Mucosa of stomach (tissue), 1 donor: ENCODE measurements at regions not wholly inside any gene's neighbourhood (a gene's known extent, or its start where the extent isn't known, plus 50 kb on each side); places are given as distances from the start of the nearest gene placed in this dataset.

ENCODE experiments used
- H3K27me3 ChIP-seq: one replicate; pipeline ENCODE4 v1.7.0; 2013; ENCODE audit warnings: mild to moderate bottlenecking, low read length; ENCODE audit not compliant: control insufficient read depth, insufficient read depth
- H3K36me3 ChIP-seq: one replicate; pipeline ENCODE4 v1.7.0; 2013; ENCODE audit warnings: low read length; ENCODE audit not compliant: control insufficient read depth, insufficient read depth
- H3K4me1 ChIP-seq: one replicate; pipeline ENCODE4 v1.7.0; 2013; ENCODE audit warnings: mild to moderate bottlenecking, low read length; ENCODE audit not compliant: control insufficient read depth, insufficient read depth
- H3K4me3 ChIP-seq: one replicate; pipeline ENCODE4 v1.7.0; 2013; ENCODE audit warnings: low read length
- H3K9ac ChIP-seq: one replicate; pipeline ENCODE4 v1.7.0; 2013; ENCODE audit warnings: mild to moderate bottlenecking, low read length, moderate library complexity
- H3K9me3 ChIP-seq: one replicate; pipeline ENCODE4 v1.7.0; 2013; ENCODE audit warnings: mild to moderate bottlenecking, low read length, moderate library complexity; ENCODE audit not compliant: control insufficient read depth
- donor health status: Pancreatic carcinoma.

DNA sequence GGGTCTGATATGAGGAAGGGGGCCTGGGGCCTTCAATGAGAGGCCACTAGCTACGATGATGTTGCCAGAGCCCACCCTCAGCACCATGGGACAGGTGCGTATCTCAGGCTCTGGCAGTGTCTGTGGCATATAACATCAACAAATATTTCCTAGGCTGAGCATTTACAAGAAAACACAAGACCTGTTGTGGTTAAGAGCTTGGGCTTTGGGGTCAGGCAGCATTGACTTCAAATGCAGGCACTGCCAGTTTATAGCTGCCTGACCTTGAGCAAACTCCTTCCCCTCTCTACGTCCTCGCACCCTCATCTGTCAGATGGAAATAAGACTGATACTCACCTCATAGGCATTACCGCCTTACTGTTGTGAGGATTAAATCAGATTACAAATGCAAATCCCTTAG lies 156.0 kb downstream of the KATNAL1 start:
- H3K9ac ChIP-seq = no peak overlapping the region
- peaks cover 5% of the 10 kb centered on the region for H3K27me3 ChIP-seq
- H3K4me3 ChIP-seq = no peak overlapping the region
- H3K36me3 ChIP-seq = no peaks in the 10 kb centered on the region
- H3K4me1 ChIP-seq = peaks cover 4% of the 10 kb centered on the region
- no peaks in the 10 kb centered on the region for H3K9me3 ChIP-seq

DNA sequence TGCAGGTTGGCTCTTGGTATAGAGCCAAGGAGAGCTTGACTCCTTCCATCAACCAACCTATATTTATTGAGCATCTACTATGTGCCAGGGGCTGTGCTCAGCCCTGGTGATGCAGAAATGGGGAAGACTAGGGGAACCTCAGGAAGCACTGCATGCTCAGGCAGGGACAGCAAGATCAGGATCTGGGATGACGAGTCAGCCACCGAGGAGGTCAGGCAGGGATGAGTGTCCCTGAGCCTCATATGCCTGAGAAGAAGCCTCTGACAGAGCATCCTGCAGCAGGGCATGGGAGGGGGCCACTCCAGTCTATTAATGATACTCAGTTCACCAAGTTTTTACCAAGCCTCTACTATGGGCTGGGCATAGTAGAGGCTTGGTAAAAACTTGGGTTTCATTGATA lies 158.1 kb downstream of the KATNAL1 start:
- Histone ChIP-seq H3K27me3 (peaks cover 5% of the 10 kb centered on the region), H3K36me3 (no peaks in the 10 kb centered on the region)

GRCh38 chr13:30148786-30149185 lies 158.6 kb downstream of the KATNAL1 start:
- Histone ChIP-seq H3K9ac (no peak overlapping the region), H3K36me3 (no peaks in the 10 kb centered on the region), H3K27me3 (no peaks in the 10 kb centered on the region), H3K4me1 (peaks cover 4% of the 10 kb centered on the region), H3K9me3 (no peaks in the 10 kb centered on the region), H3K4me3 (no peak overlapping the region)

More for the DNA sequence above, 158.1 kb downstream of the KATNAL1 start:
- H3K9me3 ChIP-seq = no peaks in the 10 kb centered on the region
- no peak overlapping the region for H3K4me3 ChIP-seq
- no peak overlapping the region for H3K9ac ChIP-seq
- H3K4me1 ChIP-seq = peaks cover 4% of the 10 kb centered on the region

- Histone ChIP-seq H3K9me3 (no peaks in the 10 kb centered on the region), H3K4me1 (peaks cover 4% of the 10 kb centered on the region), H3K4me3 (no peak overlapping the region), H3K27me3 (no peaks in the 10 kb centered on the region), H3K9ac (no peak overlapping the region), H3K36me3 (no peaks in the 10 kb centered on the region)
Observed at GRCh38 chr13:30148171-30148754, 159.1 kb downstream of the KATNAL1 start.

- Histone ChIP-seq H3K4me3 (no peak overlapping the region), H3K9me3 (no peaks in the 10 kb centered on the region), H3K4me1 (peaks cover 4% of the 10 kb centered on the region), H3K27me3 (no peaks in the 10 kb centered on the region), H3K9ac (no peak overlapping the region), H3K36me3 (no peaks in the 10 kb centered on the region)
Observed at GRCh38 chr13:30147421-30147820, 159.9 kb downstream of the KATNAL1 start.

DNA sequence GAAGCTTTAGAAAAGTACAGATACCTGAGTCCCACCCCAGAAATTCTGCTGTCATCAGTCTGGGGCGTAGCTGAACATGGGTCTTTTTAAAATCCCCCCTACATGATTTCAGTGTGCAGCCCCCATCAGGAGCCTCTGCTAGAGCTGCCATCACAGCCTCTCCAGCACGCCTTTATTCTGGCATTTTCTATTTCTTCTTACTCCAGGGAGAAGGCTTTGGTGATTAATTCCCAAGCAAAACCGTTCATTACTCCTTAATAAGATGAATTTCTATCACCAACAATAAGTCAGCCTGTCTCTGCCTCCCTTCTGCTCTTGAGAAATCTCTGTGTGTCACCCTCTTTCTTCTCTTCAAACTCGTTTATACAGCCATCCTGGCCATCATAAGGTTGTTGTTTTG lies 160.3 kb downstream of the KATNAL1 start:
- Histone ChIP-seq H3K9ac (no peak overlapping the region), H3K4me1 (peaks cover 4% of the 10 kb centered on the region), H3K27me3 (no peaks in the 10 kb centered on the region), H3K36me3 (no peaks in the 10 kb centered on the region), H3K9me3 (no peaks in the 10 kb centered on the region), H3K4me3 (no peak overlapping the region)

DNA sequence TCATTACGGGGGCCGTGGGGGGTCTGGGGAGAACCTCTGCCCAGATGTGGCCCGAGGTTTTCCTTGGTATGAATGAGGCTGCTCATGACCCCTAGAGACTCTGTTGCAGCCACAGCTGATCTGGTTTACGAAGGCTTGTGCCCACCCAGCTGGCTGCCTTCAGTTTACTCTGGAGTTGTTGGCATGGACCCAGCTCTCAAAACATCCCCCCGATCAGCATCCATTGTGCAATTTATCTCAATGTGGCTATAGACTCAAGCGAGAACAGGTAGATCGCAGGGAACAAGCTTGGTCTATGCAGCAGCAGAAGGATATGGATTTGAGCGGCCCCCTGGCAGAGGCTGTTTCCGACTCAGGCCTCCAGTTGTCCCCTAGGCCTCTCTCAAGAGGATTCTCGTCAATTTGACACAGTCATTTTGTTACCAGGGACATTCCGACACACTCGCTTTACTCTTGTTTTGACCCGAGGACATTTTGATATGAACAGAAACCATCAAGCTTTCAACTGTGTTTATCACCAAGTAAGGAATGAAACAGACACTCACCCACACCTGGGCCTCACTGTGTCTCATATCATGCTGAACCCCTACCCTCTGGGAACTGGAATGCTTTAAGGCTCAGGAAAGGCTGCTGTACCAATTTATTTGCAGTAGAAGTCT lies 161.5 kb downstream of the KATNAL1 start:
- no peaks in the 10 kb centered on the region for H3K9me3 ChIP-seq
- H3K9ac ChIP-seq = no peak overlapping the region
- no peaks in the 10 kb centered on the region for H3K27me3 ChIP-seq
- H3K36me3 ChIP-seq = no peaks in the 10 kb centered on the region
- no peak overlapping the region for H3K4me3 ChIP-seq
- H3K4me1 ChIP-seq = peaks cover 4% of the 10 kb centered on the region

DNA sequence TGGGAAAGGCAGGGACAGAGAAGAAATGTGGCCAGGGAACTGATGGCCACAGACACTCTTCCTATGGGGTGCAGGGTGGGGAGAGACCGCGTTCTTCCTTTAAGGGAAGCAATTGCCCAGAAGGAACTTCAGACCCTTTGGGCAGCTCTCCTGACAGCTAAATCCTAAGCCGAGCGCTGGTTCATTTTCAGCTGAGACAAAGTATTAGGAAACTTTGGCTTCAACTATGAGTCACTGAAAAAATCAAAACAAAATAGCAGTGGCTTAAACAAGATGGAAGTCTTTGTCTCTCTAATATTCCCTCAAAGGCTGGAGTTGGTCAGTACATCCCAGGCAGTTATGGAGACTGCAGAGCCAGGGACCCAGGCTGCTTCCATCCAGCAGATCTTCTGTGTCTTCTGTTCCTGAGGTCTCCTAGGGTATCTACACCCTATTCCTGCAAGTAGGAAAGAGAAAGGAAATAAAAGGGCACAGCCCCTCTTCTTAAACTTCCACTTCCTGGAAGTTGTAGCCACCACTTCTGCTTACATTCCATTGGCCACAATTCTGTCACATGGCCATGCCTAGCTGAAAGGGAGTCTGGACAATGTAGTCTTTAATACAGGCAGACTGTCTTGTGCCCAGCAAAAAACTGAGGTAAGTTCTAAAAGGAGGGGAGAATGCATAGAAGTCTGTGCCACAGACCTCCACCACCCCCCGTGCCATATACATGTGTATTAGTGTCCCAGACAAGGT lies 163.5 kb downstream of the KATNAL1 start:
- Histone ChIP-seq H3K27me3 (no peaks in the 10 kb centered on the region), H3K4me3 (no peak overlapping the region), H3K36me3 (no peaks in the 10 kb centered on the region), H3K9ac (no peak overlapping the region), H3K4me1 (peaks cover 4% of the 10 kb centered on the region), H3K9me3 (no peaks in the 10 kb centered on the region)

DNA sequence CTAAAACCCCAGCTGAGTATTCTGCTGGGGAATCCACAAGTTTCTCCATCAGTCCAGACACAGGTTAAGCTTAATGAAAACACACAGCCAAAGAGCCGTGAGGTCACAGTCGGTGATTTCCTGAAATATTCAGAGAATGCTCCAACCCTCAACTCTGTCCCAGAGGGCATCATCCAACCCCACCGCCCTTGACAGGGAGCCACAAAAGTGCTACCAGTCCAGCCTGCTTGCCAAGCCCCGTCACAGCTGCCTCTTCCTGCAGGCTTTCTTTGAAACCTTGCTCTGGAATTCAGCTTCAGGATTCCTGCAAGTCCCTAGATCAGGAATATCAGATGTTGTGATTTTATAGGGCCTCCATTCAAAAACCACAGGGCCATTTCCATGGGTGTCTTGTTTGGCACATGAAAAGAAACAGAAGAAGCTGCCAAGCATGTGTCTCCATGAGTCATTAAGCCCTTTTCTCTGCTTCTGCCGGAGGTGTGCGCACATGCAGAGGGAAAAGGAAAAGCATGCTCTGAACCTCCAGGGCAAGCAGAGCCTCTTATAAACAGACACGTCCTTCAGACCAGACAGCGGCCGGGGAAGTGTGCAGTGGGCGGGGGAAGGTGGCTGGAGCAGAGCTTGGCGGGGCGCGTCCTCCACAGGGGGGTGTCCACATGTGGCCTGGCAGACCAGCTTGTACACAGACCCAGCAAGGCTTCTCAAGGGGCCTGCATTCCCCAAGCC lies 164.7 kb downstream of the KATNAL1 start:
- Histone ChIP-seq H3K4me3 (no peak overlapping the region), H3K36me3 (no peaks in the 10 kb centered on the region), H3K27me3 (no peaks in the 10 kb centered on the region), H3K4me1 (no peaks in the 10 kb centered on the region), H3K9me3 (no peaks in the 10 kb centered on the region), H3K9ac (no peak overlapping the region)

DNA sequence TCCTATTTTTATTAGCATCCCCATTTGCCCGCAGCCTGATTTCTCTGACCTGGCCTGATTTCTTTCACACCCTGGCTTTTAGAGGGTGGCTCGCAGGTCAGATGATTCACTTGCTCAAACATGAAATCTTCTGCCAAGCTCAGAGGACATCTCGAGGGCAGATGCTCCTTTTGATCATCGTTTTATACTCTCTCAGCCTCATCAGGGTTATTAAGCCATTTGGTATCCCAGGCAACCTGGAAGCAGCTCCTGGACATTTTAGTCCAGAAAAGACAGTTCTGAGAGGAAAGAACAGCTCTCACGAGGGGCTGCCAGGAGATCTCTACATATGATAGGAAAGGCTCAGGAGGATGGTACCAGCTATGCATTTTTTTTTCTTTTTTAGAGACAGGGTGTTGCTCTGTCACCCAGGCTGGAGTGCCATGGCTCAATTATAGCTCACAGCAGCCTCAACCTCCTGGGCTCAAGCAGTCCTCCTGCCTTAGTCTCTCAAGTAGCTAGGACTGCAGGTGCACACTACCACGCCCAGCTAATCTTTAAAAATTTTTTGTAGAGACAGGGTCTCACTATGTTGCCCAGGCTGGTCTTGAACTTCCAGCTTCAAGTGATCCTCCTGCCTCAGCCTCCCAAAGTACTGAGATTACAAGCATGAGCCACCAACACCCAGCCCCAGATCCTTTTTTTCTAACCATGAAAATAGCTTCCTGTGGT lies 165.4 kb downstream of the KATNAL1 start:
- Histone ChIP-seq H3K36me3 (no peaks in the 10 kb centered on the region), H3K9me3 (no peaks in the 10 kb centered on the region), H3K4me3 (no peak overlapping the region), H3K9ac (no peak overlapping the region), H3K27me3 (no peaks in the 10 kb centered on the region), H3K4me1 (no peaks in the 10 kb centered on the region)

DNA sequence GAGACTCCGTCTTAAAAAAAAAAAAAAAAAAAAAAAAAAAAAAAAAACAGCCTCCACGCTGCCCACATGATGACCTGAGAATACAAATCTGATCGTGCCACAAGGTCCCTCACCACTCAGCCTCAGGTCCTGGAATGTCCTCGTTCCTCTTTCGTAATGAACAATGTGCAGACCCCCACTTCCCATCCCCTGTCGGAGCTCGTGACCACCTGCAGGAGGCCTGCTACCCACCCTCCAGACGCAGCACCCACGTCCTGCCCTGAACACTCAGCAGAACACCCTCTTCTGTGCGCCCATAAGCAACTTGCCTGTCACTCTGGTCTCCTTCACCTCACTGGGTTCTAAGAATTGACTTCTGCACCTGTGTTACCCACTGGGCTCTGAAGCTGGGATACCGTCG lies 166.4 kb downstream of the KATNAL1 start:
- no peak overlapping the region for H3K9ac ChIP-seq
- H3K4me1 ChIP-seq = no peaks in the 10 kb centered on the region
- H3K9me3 ChIP-seq = no peaks in the 10 kb centered on the region
- H3K36me3 ChIP-seq = no peaks in the 10 kb centered on the region
- H3K27me3 ChIP-seq = no peaks in the 10 kb centered on the region
- H3K4me3 ChIP-seq = no peak overlapping the region
